GM12873 (cell line): ENCODE measurements at regions not wholly inside any gene's neighbourhood (a gene's known extent, or its start where the extent isn't known, plus 50 kb on each side); places are given as distances from the start of the nearest gene placed in this dataset.

Experiments
- TF ChIP-seq, protein P1 (sequence below): IDR thresholded peaks from 2 replicates; pipeline ENCODE4 v1.5.1; 2012; ENCODE audit warnings: low read depth, mild to moderate bottlenecking, moderate library complexity, low read length, control low read depth; ENCODE audit not compliant: insufficient read depth; ENCODE audit errors: missing control alignments

DNA sequence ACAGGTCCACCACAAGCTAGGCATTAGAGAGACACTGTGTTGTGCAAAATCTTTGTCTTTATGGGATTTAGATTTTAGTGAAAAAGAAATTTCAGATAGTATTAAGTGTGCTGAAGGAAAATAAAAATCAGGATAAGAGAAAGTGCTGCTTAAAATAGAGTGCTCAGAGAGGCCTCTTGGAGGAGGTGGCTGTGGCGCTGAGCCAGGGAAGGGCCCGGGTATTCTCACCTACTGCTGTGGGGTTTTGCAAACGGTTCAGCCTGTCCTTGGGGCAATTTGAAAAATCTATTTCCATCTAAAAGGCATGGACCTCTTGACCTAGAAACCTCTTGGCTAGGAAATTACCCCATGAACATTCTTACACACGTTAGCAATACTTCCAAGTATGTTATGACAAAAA is 267.7 kb downstream of the TJP1 start:
- TF ChIP-seq, protein P1, sequence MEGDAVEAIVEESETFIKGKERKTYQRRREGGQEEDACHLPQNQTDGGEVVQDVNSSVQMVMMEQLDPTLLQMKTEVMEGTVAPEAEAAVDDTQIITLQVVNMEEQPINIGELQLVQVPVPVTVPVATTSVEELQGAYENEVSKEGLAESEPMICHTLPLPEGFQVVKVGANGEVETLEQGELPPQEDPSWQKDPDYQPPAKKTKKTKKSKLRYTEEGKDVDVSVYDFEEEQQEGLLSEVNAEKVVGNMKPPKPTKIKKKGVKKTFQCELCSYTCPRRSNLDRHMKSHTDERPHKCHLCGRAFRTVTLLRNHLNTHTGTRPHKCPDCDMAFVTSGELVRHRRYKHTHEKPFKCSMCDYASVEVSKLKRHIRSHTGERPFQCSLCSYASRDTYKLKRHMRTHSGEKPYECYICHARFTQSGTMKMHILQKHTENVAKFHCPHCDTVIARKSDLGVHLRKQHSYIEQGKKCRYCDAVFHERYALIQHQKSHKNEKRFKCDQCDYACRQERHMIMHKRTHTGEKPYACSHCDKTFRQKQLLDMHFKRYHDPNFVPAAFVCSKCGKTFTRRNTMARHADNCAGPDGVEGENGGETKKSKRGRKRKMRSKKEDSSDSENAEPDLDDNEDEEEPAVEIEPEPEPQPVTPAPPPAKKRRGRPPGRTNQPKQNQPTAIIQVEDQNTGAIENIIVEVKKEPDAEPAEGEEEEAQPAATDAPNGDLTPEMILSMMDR: no peak

DNA sequence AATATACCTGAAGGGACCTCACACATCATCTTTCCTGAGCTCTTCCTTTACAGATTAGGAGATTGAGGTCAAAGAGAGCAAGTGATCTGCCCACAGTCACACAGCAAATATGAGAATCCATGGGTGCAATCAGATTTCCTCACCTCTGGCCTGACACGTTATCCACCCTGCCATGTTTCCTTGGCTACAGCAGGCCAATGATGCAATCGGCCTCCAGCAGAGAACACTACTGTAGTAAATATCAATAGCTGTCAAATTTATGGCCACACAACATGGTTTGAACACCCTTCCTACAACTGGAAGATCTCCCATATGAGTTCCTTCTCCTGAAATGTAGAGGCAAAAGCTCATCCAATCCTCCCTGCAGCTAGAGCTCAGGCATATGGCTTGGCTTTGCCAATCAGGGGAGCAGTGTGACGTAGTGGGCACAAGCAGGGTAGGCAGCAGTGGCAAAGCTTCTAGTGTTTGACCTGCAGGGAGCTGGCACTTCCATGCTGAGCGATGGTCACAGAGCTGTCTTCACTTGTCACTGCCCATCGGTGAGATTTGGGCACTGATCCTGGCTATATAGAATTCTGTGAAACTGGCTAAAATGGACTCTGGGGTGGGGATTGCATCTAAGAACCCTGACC is 271.3 kb downstream of the TJP1 start:
- TF ChIP-seq, protein P1: no peak

DNA sequence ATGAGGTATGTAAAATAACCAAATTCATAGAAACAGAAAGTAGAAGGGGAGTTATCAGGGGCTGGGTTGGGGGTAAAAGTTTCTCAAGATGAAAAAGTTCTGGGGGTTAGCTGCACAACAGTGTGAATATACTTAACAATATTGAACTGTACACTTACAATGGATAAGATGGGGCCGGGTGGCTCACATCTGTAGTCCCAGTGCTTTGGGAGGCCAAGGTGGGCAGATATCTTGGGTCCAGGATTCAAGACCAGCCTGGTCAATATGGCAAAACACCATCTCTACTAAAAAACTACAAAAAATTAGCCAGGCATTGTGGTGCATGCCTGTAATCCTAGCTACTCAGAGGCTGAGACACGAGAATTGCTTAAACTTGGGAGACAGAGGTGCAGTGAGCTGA is 274.3 kb downstream of the TJP1 start:
- TF ChIP-seq, protein P1: no peak

DNA sequence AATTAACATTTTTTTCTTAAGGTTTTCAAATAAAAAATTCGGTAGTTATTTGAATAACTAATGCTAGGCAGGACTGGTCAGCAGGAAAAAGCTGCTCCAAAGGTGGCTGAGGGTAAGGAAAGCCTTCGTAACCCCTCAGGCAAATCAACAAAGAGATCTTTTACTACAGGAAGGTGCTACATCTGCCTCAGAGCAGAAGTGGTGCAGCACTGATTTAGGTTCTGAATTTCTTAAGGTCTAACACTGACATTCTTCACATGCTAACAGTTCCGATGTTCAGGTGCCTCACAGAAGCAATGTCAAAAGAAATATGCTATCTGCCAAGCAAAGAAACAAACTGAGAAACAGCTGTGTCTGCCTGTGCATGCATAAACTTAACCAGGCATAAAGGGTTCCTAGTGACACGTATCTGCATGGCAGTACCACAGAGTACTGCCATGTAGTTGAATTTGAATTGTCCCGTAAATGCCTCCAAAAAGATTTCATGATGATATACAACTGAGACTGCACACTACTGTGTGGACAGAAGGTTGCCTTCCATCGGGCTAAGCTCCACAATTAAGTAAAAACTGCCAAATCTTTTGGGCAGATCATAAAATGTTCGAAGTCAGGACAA is 275.0 kb upstream of the NSMCE3 start:
- TF ChIP-seq, protein P1: no peak

DNA sequence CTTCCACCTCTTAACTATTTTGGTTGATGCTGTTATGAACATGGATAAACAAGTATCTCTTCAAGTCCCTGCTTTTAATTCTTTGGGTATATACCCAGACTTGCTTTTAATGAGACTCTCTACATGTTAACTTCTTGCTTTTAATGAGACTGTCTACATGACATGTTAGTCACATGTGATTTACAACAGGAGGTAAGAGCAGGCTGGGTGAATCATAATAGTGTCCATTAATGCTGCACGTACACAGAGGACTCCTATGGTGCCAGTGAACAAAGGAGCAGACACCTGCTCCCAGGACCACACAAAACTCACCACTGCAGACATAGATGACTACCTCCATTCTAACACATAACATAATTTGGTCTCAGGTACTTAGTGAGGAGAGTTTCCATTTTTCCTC is 273.4 kb upstream of the NSMCE3 start:
- TF ChIP-seq, protein P1: no peak

DNA sequence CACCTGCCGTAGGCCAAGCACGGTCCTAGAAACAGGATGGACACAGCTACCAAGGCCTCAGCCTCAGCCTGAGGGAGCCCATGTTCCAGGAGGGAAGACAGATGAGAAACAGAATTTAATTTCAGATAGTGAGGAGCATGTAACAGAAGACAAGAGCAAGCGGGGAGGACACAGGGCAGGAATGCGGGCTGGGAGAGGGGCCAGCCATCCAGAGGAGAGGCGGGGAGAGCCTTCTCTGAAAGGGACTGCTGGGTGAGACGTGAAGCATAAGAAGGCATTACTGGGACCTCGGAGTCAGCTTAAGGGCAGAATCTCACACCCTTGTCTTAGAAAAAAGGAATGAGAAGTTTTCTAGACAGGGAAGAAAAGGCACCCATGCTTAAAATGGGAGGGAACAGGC is 271.7 kb upstream of the NSMCE3 start:
- TF ChIP-seq, protein P1: no peak

DNA sequence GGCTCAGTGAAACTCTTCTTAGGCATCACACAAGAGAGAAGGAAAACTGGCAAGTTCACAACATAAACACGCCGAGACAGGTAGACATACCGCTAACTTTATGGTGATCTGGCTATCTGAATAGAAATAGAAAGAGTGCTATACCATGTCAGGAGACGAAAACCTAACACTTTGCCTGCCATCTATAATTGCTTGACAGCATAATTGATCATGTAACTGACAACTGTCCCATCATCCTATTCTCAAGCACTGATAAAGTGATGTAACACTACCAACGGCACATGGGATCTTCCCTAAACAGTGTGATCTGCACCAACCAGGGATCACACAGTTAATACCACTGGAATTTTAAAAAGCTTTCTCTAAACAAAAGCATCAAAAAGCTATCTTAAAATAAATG is 270.9 kb upstream of the NSMCE3 start:
- TF ChIP-seq, protein P1: no peak
